ENCODE measurements at regions not wholly inside any gene's neighbourhood (a gene's known extent, or its start where the extent isn't known, plus 50 kb on each side); places are given as distances from the start of the nearest gene placed in this dataset.

GRCh38 chr2:40043191-40043590, 264.1 kb upstream of the THUMPD2 start (continued):
- TF ChIP-seq, protein P1, sequence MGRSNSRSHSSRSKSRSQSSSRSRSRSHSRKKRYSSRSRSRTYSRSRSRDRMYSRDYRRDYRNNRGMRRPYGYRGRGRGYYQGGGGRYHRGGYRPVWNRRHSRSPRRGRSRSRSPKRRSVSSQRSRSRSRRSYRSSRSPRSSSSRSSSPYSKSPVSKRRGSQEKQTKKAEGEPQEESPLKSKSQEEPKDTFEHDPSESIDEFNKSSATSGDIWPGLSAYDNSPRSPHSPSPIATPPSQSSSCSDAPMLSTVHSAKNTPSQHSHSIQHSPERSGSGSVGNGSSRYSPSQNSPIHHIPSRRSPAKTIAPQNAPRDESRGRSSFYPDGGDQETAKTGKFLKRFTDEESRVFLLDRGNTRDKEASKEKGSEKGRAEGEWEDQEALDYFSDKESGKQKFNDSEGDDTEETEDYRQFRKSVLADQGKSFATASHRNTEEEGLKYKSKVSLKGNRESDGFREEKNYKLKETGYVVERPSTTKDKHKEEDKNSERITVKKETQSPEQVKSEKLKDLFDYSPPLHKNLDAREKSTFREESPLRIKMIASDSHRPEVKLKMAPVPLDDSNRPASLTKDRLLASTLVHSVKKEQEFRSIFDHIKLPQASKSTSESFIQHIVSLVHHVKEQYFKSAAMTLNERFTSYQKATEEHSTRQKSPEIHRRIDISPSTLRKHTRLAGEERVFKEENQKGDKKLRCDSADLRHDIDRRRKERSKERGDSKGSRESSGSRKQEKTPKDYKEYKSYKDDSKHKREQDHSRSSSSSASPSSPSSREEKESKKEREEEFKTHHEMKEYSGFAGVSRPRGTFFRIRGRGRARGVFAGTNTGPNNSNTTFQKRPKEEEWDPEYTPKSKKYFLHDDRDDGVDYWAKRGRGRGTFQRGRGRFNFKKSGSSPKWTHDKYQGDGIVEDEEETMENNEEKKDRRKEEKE (IDR thresholded peaks at IDR 0.05), result no peak
- TF ChIP-seq, protein P2, sequence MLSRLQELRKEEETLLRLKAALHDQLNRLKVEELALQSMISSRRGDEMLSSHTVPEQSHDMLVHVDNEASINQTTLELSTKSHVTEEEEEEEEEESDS (CRISPR knock-in tag; IDR thresholded peaks at IDR 0.05; ENCODE audit: borderline replicate concordance), result no peak
- TF ChIP-seq ELF1 (CRISPR knock-in tag; IDR thresholded peaks at IDR 0.05) (no peak), DRAP1 (CRISPR knock-in tag; IDR thresholded peaks at IDR 0.05) (no peak), STAT6 (CRISPR knock-in tag; IDR thresholded peaks at IDR 0.05; ENCODE audit: borderline replicate concordance) (no peak)
- TF ChIP-seq, protein P3, sequence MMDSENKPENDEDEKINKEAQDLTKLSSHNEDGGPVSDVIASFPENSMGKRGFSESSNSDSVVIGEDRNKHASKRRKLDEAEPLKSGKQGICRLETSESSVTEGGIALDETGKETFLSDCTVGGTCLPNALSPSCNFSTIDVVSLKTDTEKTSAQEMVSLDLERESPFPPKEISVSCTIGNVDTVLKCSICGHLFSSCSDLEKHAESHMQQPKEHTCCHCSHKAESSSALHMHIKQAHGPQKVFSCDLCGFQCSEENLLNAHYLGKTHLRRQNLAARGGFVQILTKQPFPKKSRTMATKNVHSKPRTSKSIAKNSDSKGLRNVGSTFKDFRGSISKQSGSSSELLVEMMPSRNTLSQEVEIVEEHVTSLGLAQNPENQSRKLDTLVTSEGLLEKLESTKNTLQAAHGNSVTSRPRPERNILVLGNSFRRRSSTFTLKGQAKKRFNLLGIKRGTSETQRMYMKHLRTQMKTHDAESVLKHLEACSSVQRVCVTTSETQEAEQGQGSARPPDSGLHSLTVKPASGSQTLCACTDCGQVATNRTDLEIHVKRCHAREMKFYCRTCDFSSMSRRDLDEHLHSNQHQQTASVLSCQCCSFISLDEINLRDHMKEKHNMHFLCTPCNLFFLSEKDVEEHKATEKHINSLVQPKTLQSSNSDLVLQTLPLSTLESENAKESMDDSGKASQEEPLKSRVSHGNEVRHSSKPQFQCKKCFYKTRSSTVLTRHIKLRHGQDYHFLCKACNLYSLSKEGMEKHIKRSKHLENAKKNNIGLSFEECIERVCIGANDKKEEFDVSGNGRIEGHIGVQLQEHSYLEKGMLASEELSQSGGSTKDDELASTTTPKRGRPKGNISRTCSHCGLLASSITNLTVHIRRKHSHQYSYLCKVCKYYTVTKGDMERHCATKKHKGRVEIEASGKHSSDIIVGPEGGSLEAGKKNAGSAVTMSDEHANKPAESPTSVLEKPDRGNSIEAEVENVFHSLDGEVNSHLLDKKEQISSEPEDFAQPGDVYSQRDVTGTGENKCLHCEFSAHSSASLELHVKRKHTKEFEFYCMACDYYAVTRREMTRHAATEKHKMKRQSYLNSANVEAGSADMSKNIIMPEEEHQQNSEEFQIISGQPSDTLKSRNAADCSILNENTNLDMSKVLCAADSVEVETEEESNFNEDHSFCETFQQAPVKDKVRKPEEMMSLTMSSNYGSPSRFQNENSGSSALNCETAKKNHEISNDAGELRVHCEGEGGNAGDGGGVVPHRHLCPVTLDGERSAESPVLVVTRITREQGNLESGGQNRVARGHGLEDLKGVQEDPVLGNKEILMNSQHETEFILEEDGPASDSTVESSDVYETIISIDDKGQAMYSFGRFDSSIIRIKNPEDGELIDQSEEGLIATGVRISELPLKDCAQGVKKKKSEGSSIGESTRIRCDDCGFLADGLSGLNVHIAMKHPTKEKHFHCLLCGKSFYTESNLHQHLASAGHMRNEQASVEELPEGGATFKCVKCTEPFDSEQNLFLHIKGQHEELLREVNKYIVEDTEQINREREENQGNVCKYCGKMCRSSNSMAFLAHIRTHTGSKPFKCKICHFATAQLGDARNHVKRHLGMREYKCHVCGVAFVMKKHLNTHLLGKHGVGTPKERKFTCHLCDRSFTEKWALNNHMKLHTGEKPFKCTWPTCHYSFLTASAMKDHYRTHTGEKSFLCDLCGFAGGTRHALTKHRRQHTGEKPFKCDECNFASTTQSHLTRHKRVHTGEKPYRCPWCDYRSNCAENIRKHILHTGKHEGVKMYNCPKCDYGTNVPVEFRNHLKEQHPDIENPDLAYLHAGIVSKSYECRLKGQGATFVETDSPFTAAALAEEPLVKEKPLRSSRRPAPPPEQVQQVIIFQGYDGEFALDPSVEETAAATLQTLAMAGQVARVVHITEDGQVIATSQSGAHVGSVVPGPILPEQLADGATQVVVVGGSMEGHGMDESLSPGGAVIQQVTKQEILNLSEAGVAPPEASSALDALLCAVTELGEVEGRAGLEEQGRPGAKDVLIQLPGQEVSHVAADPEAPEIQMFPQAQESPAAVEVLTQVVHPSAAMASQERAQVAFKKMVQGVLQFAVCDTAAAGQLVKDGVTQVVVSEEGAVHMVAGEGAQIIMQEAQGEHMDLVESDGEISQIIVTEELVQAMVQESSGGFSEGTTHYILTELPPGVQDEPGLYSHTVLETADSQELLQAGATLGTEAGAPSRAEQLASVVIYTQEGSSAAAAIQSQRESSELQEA (CRISPR knock-in tag; IDR thresholded peaks at IDR 0.05; ENCODE audit: not compliant biosample characterization), result no peak

Measured in HepG2 (cell line).